Esophagus muscularis mucosa (tissue), 4 donors: ENCODE measurements at regions not wholly inside any gene's neighbourhood (a gene's known extent, or its start where the extent isn't known, plus 50 kb on each side); places are given as distances from the start of the nearest gene placed in this dataset.

Experiments
- EP300 ChIP-seq: sonication (generic); formaldehyde crosslinking; IDR thresholded peaks from one replicate; pipeline ENCODE4 v1.6.1; 2017; ENCODE audit warnings: antibody characterized with exemption
- POLR2A ChIP-seq: fragments of 450-650 bp; IDR thresholded peaks from one replicate; pipeline ENCODE4 v1.6.1; 2017; ENCODE audit warnings: antibody characterized with exemption, moderate library complexity, mild to moderate bottlenecking, low read depth
- POLR2AphosphoS5 ChIP-seq, 2 donors: sonication (generic); formaldehyde crosslinking; IDR thresholded peaks; one replicate each; pipeline ENCODE4 v1.6.1; 2017; ENCODE audit warnings: antibody characterized with exemption in 2 of 2
- TF ChIP-seq, protein P1 (sequence below), 3 experiments: fragments of 200-600 bp in 2 of 3; fragments of 450-650 bp in 1 of 3; sonication (generic) in 2 of 3; IDR thresholded peaks; one replicate each; pipeline ENCODE4 v1.5.1; 2017 to 2019; ENCODE audit warnings: antibody characterized with exemption in 3 of 3, mild to moderate bottlenecking in 2 of 3, moderate library complexity in 1 of 3

DNA sequence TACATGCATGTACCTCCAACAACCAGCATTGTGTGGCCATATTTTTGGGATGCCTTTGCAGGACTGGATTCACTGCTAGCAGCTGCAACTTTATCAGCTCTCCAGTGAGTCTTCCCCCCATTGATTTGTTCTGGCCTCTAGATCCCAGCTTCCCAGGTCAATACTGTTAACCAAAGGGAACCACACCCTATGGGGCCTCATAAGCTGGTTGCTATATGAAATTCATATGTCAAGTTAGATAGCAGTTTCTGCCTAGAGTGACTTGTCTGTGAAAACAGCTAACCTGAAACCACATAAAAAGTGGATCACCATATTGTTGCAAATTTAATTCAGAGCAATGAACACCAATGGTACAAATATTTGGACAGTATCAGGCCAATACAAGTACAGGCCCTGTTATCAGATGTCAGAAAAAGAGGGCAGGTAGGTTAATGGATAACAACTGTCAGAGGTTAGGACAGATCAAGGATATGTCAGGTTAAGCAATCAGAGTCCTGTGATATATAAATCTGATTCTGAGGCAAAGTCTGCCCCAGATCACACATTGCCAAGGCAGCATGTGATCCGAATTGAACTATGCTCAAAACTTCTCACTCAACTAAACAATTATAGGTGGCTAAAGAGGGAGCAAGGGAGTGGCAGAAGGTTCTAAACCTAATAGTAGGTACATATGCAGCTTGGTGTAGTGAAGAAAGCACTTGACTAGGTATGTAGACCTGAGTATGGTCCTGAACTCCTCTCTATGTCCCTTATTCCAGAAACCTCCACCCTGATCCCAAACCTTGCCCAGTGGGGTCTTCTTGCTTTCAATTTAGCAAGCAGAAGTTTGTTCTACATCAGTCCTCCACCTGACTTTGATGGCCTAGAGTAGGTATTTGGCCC is 94.7 kb upstream of the FOXN2 start:
- TF ChIP-seq EP300 (no peak), POLR2AphosphoS5 (IDR thresholded peaks at IDR 0.05) (no peak), POLR2A (no peak)
- TF ChIP-seq, protein P1, sequence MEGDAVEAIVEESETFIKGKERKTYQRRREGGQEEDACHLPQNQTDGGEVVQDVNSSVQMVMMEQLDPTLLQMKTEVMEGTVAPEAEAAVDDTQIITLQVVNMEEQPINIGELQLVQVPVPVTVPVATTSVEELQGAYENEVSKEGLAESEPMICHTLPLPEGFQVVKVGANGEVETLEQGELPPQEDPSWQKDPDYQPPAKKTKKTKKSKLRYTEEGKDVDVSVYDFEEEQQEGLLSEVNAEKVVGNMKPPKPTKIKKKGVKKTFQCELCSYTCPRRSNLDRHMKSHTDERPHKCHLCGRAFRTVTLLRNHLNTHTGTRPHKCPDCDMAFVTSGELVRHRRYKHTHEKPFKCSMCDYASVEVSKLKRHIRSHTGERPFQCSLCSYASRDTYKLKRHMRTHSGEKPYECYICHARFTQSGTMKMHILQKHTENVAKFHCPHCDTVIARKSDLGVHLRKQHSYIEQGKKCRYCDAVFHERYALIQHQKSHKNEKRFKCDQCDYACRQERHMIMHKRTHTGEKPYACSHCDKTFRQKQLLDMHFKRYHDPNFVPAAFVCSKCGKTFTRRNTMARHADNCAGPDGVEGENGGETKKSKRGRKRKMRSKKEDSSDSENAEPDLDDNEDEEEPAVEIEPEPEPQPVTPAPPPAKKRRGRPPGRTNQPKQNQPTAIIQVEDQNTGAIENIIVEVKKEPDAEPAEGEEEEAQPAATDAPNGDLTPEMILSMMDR (IDR thresholded peaks at IDR 0.05): no peak
